MM.1S (cell line): ENCODE measurements at regions not wholly inside any gene's neighbourhood (a gene's known extent, or its start where the extent isn't known, plus 50 kb on each side); places are given as distances from the start of the nearest gene placed in this dataset.
A peak's percentile ranks its signal among the peaks of the same experiment; 100 is the strongest.

ENCODE experiments used
- DNase-seq: peaks from one replicate; pipeline ENCODE4 v3.0.0-alpha.2; 2015
- H2AFZ ChIP-seq: fragments of 300-600 bp; sonication (generic); 2 replicates; pipeline ENCODE4 v1.6.0; 2016; ENCODE audit warnings: antibody characterized with exemption, low read length
- H3F3A ChIP-seq: fragments of 300-600 bp; sonication (generic); 2 replicates; pipeline ENCODE4 v1.6.1; 2016; ENCODE audit warnings: mild to moderate bottlenecking, antibody characterized with exemption, low read length, moderate library complexity, mixed read lengths; ENCODE audit not compliant: insufficient read depth
- H3K27ac ChIP-seq: fragments of 300-600 bp; sonication (generic); 2 replicates; pipeline ENCODE4 v1.5.1; 2016; ENCODE audit warnings: mild to moderate bottlenecking, low read length
- H3K27me3 ChIP-seq: fragments of 300-600 bp; sonication (generic); replicated peaks from 2 replicates; pipeline ENCODE4 v1.6.0; 2016; ENCODE audit warnings: low read length; ENCODE audit not compliant: insufficient read depth
- H3K36me3 ChIP-seq: fragments of 300-600 bp; sonication (generic); replicated peaks from 2 replicates; pipeline ENCODE4 v1.6.1; 2016; ENCODE audit warnings: mild to moderate bottlenecking, low read length, mixed read lengths; ENCODE audit not compliant: insufficient read depth
- H3K4me1 ChIP-seq: fragments of 300-600 bp; sonication (generic); 2 replicates; pipeline ENCODE4 v1.6.1; 2016; ENCODE audit warnings: low read length, mixed read lengths
- H3K4me2 ChIP-seq: fragments of 300-600 bp; sonication (generic); 2 replicates; pipeline ENCODE4 v1.6.0; 2016; ENCODE audit warnings: low read depth, low read length
- H3K4me3 ChIP-seq: fragments of 300-600 bp; sonication (generic); 2 replicates; pipeline ENCODE4 v1.5.1; 2016; ENCODE audit warnings: low read length, mixed read lengths
- H3K79me2 ChIP-seq: fragments of 300-600 bp; sonication (generic); 2 replicates; pipeline ENCODE4 v1.6.1; 2016; ENCODE audit warnings: mixed run types, low read length, mixed read lengths
- H3K9ac ChIP-seq: fragments of 300-600 bp; sonication (generic); 2 replicates; pipeline ENCODE4 v1.6.1; 2016; ENCODE audit warnings: low read length, mixed read lengths
- H3K9me2 ChIP-seq: fragments of 300-600 bp; sonication (generic); replicated peaks from 2 replicates; pipeline ENCODE4 v1.6.1; 2016; ENCODE audit warnings: mild to moderate bottlenecking, low read length, mixed read lengths; ENCODE audit not compliant: insufficient read depth
- H3K9me3 ChIP-seq: fragments of 300-600 bp; sonication (generic); replicated peaks from 2 replicates; pipeline ENCODE4 v1.6.1; 2016; ENCODE audit warnings: mild to moderate bottlenecking, low read length, mixed read lengths; ENCODE audit not compliant: insufficient read depth
- H4K20me1 ChIP-seq: fragments of 300-600 bp; sonication (generic); 2 replicates; pipeline ENCODE4 v1.6.1; 2016; ENCODE audit warnings: mild to moderate bottlenecking, low read length, moderate library complexity, mixed read lengths; ENCODE audit not compliant: insufficient read depth
- EZH2 ChIP-seq: fragments of 300-600 bp; sonication (generic); optimal IDR thresholded peaks from 2 replicates; pipeline ENCODE3; 2017; ENCODE audit warnings: low read depth, mild to moderate bottlenecking, antibody characterized with exemption, low read length, mixed read lengths
- EZH2phosphoT487 ChIP-seq: fragments of 300-600 bp; sonication (generic); IDR thresholded peaks from 2 replicates; pipeline ENCODE4 v1.6.1; 2018; ENCODE audit warnings: antibody characterized with exemption, low read length
- TF ChIP-seq, protein P1 (sequence below): fragments of 300-600 bp; sonication (generic); IDR thresholded peaks from 2 replicates; pipeline ENCODE4 v1.5.1; 2016; ENCODE audit warnings: antibody characterized with exemption, low read length, mixed read lengths

- Histone ChIP-seq H3K4me1 (peaks cover 4% of the 10 kb centered on the region; the same call in 1 of the 2 replicates), H2AFZ (no peak overlapping the region), H3K4me2 (no peak overlapping the region), H3K79me2 (no peaks in the 10 kb centered on the region), H3K9me3 (no peaks in the 10 kb centered on the region), H3K9ac (no peak overlapping the region), H3K27me3 (no peaks in the 10 kb centered on the region), H3K9me2 (no peaks in the 10 kb centered on the region), H3K36me3 (no peaks in the 10 kb centered on the region), H3K27ac (no peak overlapping the region), H3F3A (peaks cover 7% of the 10 kb centered on the region; the same call in 1 of the 2 replicates), H3K4me3 (no peak overlapping the region), H4K20me1 (no peaks in the 10 kb centered on the region)
- TF ChIP-seq EZH2: no peak
- TF ChIP-seq, protein P1, sequence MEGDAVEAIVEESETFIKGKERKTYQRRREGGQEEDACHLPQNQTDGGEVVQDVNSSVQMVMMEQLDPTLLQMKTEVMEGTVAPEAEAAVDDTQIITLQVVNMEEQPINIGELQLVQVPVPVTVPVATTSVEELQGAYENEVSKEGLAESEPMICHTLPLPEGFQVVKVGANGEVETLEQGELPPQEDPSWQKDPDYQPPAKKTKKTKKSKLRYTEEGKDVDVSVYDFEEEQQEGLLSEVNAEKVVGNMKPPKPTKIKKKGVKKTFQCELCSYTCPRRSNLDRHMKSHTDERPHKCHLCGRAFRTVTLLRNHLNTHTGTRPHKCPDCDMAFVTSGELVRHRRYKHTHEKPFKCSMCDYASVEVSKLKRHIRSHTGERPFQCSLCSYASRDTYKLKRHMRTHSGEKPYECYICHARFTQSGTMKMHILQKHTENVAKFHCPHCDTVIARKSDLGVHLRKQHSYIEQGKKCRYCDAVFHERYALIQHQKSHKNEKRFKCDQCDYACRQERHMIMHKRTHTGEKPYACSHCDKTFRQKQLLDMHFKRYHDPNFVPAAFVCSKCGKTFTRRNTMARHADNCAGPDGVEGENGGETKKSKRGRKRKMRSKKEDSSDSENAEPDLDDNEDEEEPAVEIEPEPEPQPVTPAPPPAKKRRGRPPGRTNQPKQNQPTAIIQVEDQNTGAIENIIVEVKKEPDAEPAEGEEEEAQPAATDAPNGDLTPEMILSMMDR: no peak
- TF ChIP-seq EZH2phosphoT487: no peak
- no peak for DNase-seq
Observed at GRCh38 chr15:88981244-88982215, 68.4 kb upstream of the MFGE8 start.

- H3K27ac ChIP-seq: no peak overlapping the region; the same call in 1 of the 2 replicates
Observed at GRCh38 chr15:88982304-88982945, 69.2 kb upstream of the MFGE8 start.

GRCh38 chr15:88982946-88983342 is 69.8 kb upstream of the MFGE8 start:
- TF ChIP-seq, protein P1: no peak
- TF ChIP-seq EZH2phosphoT487 (no peak), EZH2 (no peak)
- H3K27ac ChIP-seq: no peak overlapping the region; the same call in 1 of the 2 replicates

More at GRCh38 chr15:88982304-88982945, 69.2 kb upstream of the MFGE8 start:
- H3K4me2 ChIP-seq: no peak overlapping the region
- no peaks in the 10 kb centered on the region for H3K27me3 ChIP-seq
- peak; percentile 26 for DNase-seq
- H4K20me1 ChIP-seq: no peaks in the 10 kb centered on the region
- no peaks in the 10 kb centered on the region for H3K79me2 ChIP-seq
- no peaks in the 10 kb centered on the region for H3K36me3 ChIP-seq
- no peak overlapping the region for H2AFZ ChIP-seq
- peaks cover 4% of the 10 kb centered on the region; the same call in 1 of the 2 replicates for H3K4me1 ChIP-seq
- peaks cover 7% of the 10 kb centered on the region; the same call in 1 of the 2 replicates for H3F3A ChIP-seq
- H3K9ac ChIP-seq: no peak overlapping the region
- H3K4me3 ChIP-seq: no peak overlapping the region
- TF ChIP-seq, protein P1: no peak
- TF ChIP-seq EZH2 (no peak), EZH2phosphoT487 (no peak)
- H3K9me2 ChIP-seq: no peaks in the 10 kb centered on the region
- no peaks in the 10 kb centered on the region for H3K9me3 ChIP-seq

More at GRCh38 chr15:88982946-88983342, 69.8 kb upstream of the MFGE8 start:
- Histone ChIP-seq H2AFZ (no peak overlapping the region), H3K4me3 (no peak overlapping the region), H3F3A (peaks cover 7% of the 10 kb centered on the region; the same call in 1 of the 2 replicates), H3K27me3 (no peaks in the 10 kb centered on the region), H3K9me3 (no peaks in the 10 kb centered on the region), H3K4me1 (peaks cover 4% of the 10 kb centered on the region; the same call in 1 of the 2 replicates), H4K20me1 (no peaks in the 10 kb centered on the region), H3K79me2 (no peaks in the 10 kb centered on the region), H3K9me2 (no peaks in the 10 kb centered on the region), H3K9ac (no peak overlapping the region), H3K36me3 (no peaks in the 10 kb centered on the region), H3K4me2 (no peak overlapping the region)
- no peak for DNase-seq
